BLaER1 treated with 17β-estradiol and CSF1 and Interleukin-3, amounts not matched to agents 10 nM and 100 nM (cell line): ENCODE measurements at regions not wholly inside any gene's neighbourhood (a gene's known extent, or its start where the extent isn't known, plus 50 kb on each side); places are given as distances from the start of the nearest gene placed in this dataset.
"Not testable (repeated sequence)": the region's sequence is repeated elsewhere in the genome, so short reads cannot be mapped to it uniquely, and the experiment has no call there.

Experiments used
- H3K27ac ChIP-seq, 11 experiments: shearing (Covaris generic); formaldehyde crosslinking; 2 replicates each; pipeline ENCODE4 v1.8.1; 2022
- H3K27me3 ChIP-seq, 11 experiments: shearing (Covaris generic); formaldehyde crosslinking; 2 replicates each; pipeline ENCODE4 v1.8.1; 2022
- H3K36me3 ChIP-seq, 11 experiments: shearing (Covaris generic); formaldehyde crosslinking; 2 replicates each; pipeline ENCODE4 v1.8.1; 2022
- H3K4me1 ChIP-seq, 10 experiments: shearing (Covaris generic); formaldehyde crosslinking; 2 replicates each; pipeline ENCODE4 v1.8.1; 2022
- H3K4me2 ChIP-seq, 11 experiments: shearing (Covaris generic); formaldehyde crosslinking; 2 replicates each; pipeline ENCODE4 v1.8.1; 2022
- H3K4me3 ChIP-seq, 10 experiments: shearing (Covaris generic); formaldehyde crosslinking; 2 replicates each; pipeline ENCODE4 v1.8.1; 2022
- H3K9ac ChIP-seq, 11 experiments: shearing (Covaris generic); formaldehyde crosslinking; 2 replicates each; pipeline ENCODE4 v1.8.1; 2022
- H3K9me3 ChIP-seq, 11 experiments: shearing (Covaris generic); formaldehyde crosslinking; replicated peaks in 1 of 11; 2 replicates each; pipeline ENCODE4 v1.8.1; 2022
- H4K20me1 ChIP-seq, 11 experiments: shearing (Covaris generic); formaldehyde crosslinking; 2 replicates each; pipeline ENCODE4 v1.8.1; 2022
- Cebpa-rat ChIP-seq, 11 experiments: shearing (Covaris generic); IDR thresholded peaks; 2 replicates each; pipeline ENCODE4 v1.8.1; 2022

GRCh38 chr6:109910571-109910970 lies 67.5 kb upstream of the GPR6 start:
- H3K9ac ChIP-seq, result no peak overlapping the region
- no peaks in the 10 kb centered on the region for H3K4me1 ChIP-seq
- TF ChIP-seq Cebpa-rat (IDR thresholded peaks at IDR 0.05), result no peak
- H4K20me1 ChIP-seq, result no peaks in the 10 kb centered on the region
- no peak overlapping the region for H3K4me2 ChIP-seq
- no peaks in the 10 kb centered on the region for H3K27me3 ChIP-seq
- H3K36me3 ChIP-seq, result no peaks in the 10 kb centered on the region
- peaks cover 0 to 6% (median 0%) of the 10 kb centered on the region in 11 experiments; a peak in 1 of 22 replicates for H3K9me3 ChIP-seq
- H3K4me3 ChIP-seq, result no peak overlapping the region
- H3K27ac ChIP-seq, result no peak overlapping the region

GRCh38 chr6:109912118-109912517 lies 66.0 kb upstream of the GPR6 start:
- no peak overlapping the region for H3K4me2 ChIP-seq
- H3K4me3 ChIP-seq, result no peak overlapping the region
- H3K27ac ChIP-seq, result no peak overlapping the region
- no peak overlapping the region for H3K9ac ChIP-seq
- no peaks in the 10 kb centered on the region for H3K27me3 ChIP-seq
- no peaks in the 10 kb centered on the region for H4K20me1 ChIP-seq
- no peak for TF ChIP-seq Cebpa-rat (IDR thresholded peaks at IDR 0.05)
- no peaks in the 10 kb centered on the region for H3K4me1 ChIP-seq
- peaks cover 0 to 3% (median 0%) of the 10 kb centered on the region in 11 experiments; a peak in 1 of 22 replicates for H3K9me3 ChIP-seq
- H3K36me3 ChIP-seq, result no peaks in the 10 kb centered on the region

- H4K20me1 ChIP-seq, result no peaks in the 10 kb centered on the region
- no peak overlapping the region for H3K27ac ChIP-seq
- H3K9me3 ChIP-seq, result no peaks in the 10 kb centered on the region
- no peak overlapping the region for H3K4me3 ChIP-seq
- no peaks in the 10 kb centered on the region for H3K4me1 ChIP-seq
- no peak overlapping the region for H3K9ac ChIP-seq
- no peak overlapping the region for H3K4me2 ChIP-seq
- no peaks in the 10 kb centered on the region for H3K27me3 ChIP-seq
- H3K36me3 ChIP-seq, result no peaks in the 10 kb centered on the region
- TF ChIP-seq Cebpa-rat (IDR thresholded peaks at IDR 0.05), result no peak
These were observed 65.2 kb upstream of the GPR6 start for GRCh38 chr6:109912952-109913351.

- H3K27me3 ChIP-seq, H3K27ac ChIP-seq, H4K20me1 ChIP-seq, H3K4me1 ChIP-seq, H3K36me3 ChIP-seq, H3K9ac ChIP-seq, H3K4me3 ChIP-seq, H3K4me2 ChIP-seq, H3K9me3 ChIP-seq: not testable (repeated sequence)
These were observed 62.4 kb upstream of the GPR6 start for GRCh38 chr6:109915748-109916147.

GRCh38 chr6:109916759-109917158 lies 61.4 kb upstream of the GPR6 start:
- no peak for TF ChIP-seq Cebpa-rat (IDR thresholded peaks at IDR 0.05)
- Histone ChIP-seq H3K4me3 (no peak overlapping the region), H3K27ac (no peak overlapping the region), H3K4me2 (no peak overlapping the region), H3K9me3 (no peaks in the 10 kb centered on the region), H3K9ac (no peak overlapping the region), H3K27me3 (no peaks in the 10 kb centered on the region), H3K4me1 (no peaks in the 10 kb centered on the region), H4K20me1 (no peaks in the 10 kb centered on the region), H3K36me3 (no peaks in the 10 kb centered on the region)

GRCh38 chr6:109918227-109918626 lies 59.9 kb upstream of the GPR6 start:
- Histone ChIP-seq H3K9ac (no peak overlapping the region), H3K4me2 (no peak overlapping the region), H3K4me3 (no peak overlapping the region), H3K36me3 (no peaks in the 10 kb centered on the region), H3K9me3 (no peaks in the 10 kb centered on the region), H3K4me1 (no peaks in the 10 kb centered on the region), H3K27me3 (no peaks in the 10 kb centered on the region), H4K20me1 (no peaks in the 10 kb centered on the region), H3K27ac (no peak overlapping the region)
- TF ChIP-seq Cebpa-rat (IDR thresholded peaks at IDR 0.05), result no peak

GRCh38 chr6:109920911-109921310 lies 57.2 kb upstream of the GPR6 start:
- Histone ChIP-seq H3K4me2 (no peak overlapping the region), H3K9ac (no peak overlapping the region), H4K20me1 (no peaks in the 10 kb centered on the region), H3K36me3 (no peaks in the 10 kb centered on the region), H3K9me3 (no peaks in the 10 kb centered on the region), H3K27me3 (no peaks in the 10 kb centered on the region), H3K4me1 (no peaks in the 10 kb centered on the region), H3K27ac (no peak overlapping the region), H3K4me3 (no peak overlapping the region)
- no peak for TF ChIP-seq Cebpa-rat (IDR thresholded peaks at IDR 0.05)

- H3K27me3 ChIP-seq, result no peaks in the 10 kb centered on the region
- no peak overlapping the region for H3K27ac ChIP-seq
- no peak for TF ChIP-seq Cebpa-rat (IDR thresholded peaks at IDR 0.05)
- no peak overlapping the region for H3K9ac ChIP-seq
- H4K20me1 ChIP-seq, result no peaks in the 10 kb centered on the region
- no peak overlapping the region for H3K4me3 ChIP-seq
- no peaks in the 10 kb centered on the region for H3K36me3 ChIP-seq
- no peaks in the 10 kb centered on the region for H3K9me3 ChIP-seq
- H3K4me2 ChIP-seq, result no peak overlapping the region
- no peaks in the 10 kb centered on the region for H3K4me1 ChIP-seq
These were observed 55.3 kb upstream of the GPR6 start for GRCh38 chr6:109922851-109923250.

GRCh38 chr6:109925075-109925474 lies 53.0 kb upstream of the GPR6 start:
- Histone ChIP-seq H3K4me1 (peaks cover 0 to 3% (median 0%) of the 10 kb centered on the region in 10 experiments; a peak in 4 of 20 replicates), H3K27ac (no peak overlapping the region), H3K4me3 (no peak overlapping the region), H4K20me1 (no peaks in the 10 kb centered on the region), H3K36me3 (no peaks in the 10 kb centered on the region), H3K27me3 (no peaks in the 10 kb centered on the region), H3K4me2 (no peak overlapping the region), H3K9ac (no peak overlapping the region), H3K9me3 (no peaks in the 10 kb centered on the region)
- TF ChIP-seq Cebpa-rat (IDR thresholded peaks at IDR 0.05), result no peak

- H3K9me3 ChIP-seq, result no peaks in the 10 kb centered on the region
- H3K4me1 ChIP-seq, result peaks cover 0 to 12% (median 6%) of the 10 kb centered on the region in 10 experiments; a peak in 9 of 20 replicates
- H3K27ac ChIP-seq, result no peak overlapping the region
- no peak overlapping the region for H3K4me3 ChIP-seq
- H4K20me1 ChIP-seq, result no peaks in the 10 kb centered on the region
- H3K4me2 ChIP-seq, result no peak overlapping the region
- no peak overlapping the region for H3K9ac ChIP-seq
- no peaks in the 10 kb centered on the region for H3K27me3 ChIP-seq
- H3K36me3 ChIP-seq, result no peaks in the 10 kb centered on the region
- TF ChIP-seq Cebpa-rat (IDR thresholded peaks at IDR 0.05), result no peak
These were observed 51.1 kb upstream of the GPR6 start for GRCh38 chr6:109927052-109927451.
